Osteoblast (primary cell): ENCODE measurements at regions not wholly inside any gene's neighbourhood (a gene's known extent, or its start where the extent isn't known, plus 50 kb on each side); places are given as distances from the start of the nearest gene placed in this dataset.
"Not testable (repeated sequence)": the region's sequence is repeated elsewhere in the genome, so short reads cannot be mapped to it uniquely, and the experiment has no call there.

Experiments
- DNase-seq: peaks from one replicate; pipeline ENCODE4 v3.0.0; 2011; ENCODE audit warnings: low spot score, mixed read lengths; ENCODE audit not compliant: insufficient read length; ENCODE audit errors: missing footprints
- H2AFZ ChIP-seq: 2 replicates; pipeline ENCODE4 v1.6.0; 2011; ENCODE audit warnings: mild to moderate bottlenecking, low read length
- H3K27ac ChIP-seq: 2 replicates; pipeline ENCODE4 v1.5.1; 2011; ENCODE audit warnings: mild to moderate bottlenecking, low read depth, low read length, moderate library complexity
- H3K27me3 ChIP-seq: 2 replicates; pipeline ENCODE4 v1.6.0; 2012; ENCODE audit warnings: mild to moderate bottlenecking, control low read depth, inconsistent platforms, low read length, moderate library complexity; ENCODE audit not compliant: insufficient read depth
- H3K36me3 ChIP-seq: 2 replicates; pipeline ENCODE4 v1.5.1; 2011; ENCODE audit warnings: mild to moderate bottlenecking, low read length, control low read depth, moderate library complexity; ENCODE audit not compliant: insufficient read depth
- H3K4me1 ChIP-seq: 2 replicates; pipeline ENCODE4 v1.5.1; 2011; ENCODE audit warnings: mild to moderate bottlenecking, low read length, control low read depth, moderate library complexity; ENCODE audit not compliant: insufficient read depth
- H3K4me2 ChIP-seq: 2 replicates; pipeline ENCODE4 v1.6.0; 2011; ENCODE audit warnings: mild to moderate bottlenecking, low read length; ENCODE audit not compliant: insufficient read depth
- H3K4me3 ChIP-seq: fragments of 200-600 bp; sonication (generic); 3 replicates; pipeline ENCODE4 v1.5.1; 2012; ENCODE audit warnings: mild to moderate bottlenecking, low read length, inconsistent platforms; ENCODE audit not compliant: insufficient read depth
- H3K79me2 ChIP-seq: 2 replicates; pipeline ENCODE4 v1.6.0; 2012; ENCODE audit warnings: mild to moderate bottlenecking, low read length, control low read depth, inconsistent platforms; ENCODE audit not compliant: insufficient read depth
- H3K9me3 ChIP-seq: 2 replicates; pipeline ENCODE4 v1.5.1; 2011; ENCODE audit warnings: low read depth, low read length, control low read depth
- H4K20me1 ChIP-seq: 2 replicates; pipeline ENCODE4 v1.6.0; 2012; ENCODE audit warnings: mild to moderate bottlenecking, low read length, control low read depth; ENCODE audit not compliant: insufficient read depth
- CTCF ChIP-seq: IDR thresholded peaks from 2 replicates; pipeline ENCODE4 v1.5.1; 2011; ENCODE audit warnings: mild to moderate bottlenecking, low read depth, low read length, moderate library complexity; ENCODE audit errors: extremely low read depth

GRCh38 chr13:57878291-57878690, 246.7 kb downstream of the PCDH17 start:
- H3K4me3 ChIP-seq = no peak overlapping the region
- H3K4me1 ChIP-seq = no peaks in the 10 kb centered on the region
- no peaks in the 10 kb centered on the region for H3K36me3 ChIP-seq
- no peaks in the 10 kb centered on the region for H4K20me1 ChIP-seq
- H3K9me3 ChIP-seq = peaks cover 13% of the 10 kb centered on the region
- no peaks in the 10 kb centered on the region for H3K79me2 ChIP-seq
- H3K27me3 ChIP-seq = no peaks in the 10 kb centered on the region
- no peak overlapping the region for H2AFZ ChIP-seq
- TF ChIP-seq CTCF = no peak
- no peak overlapping the region for H3K4me2 ChIP-seq
- no peak overlapping the region for H3K27ac ChIP-seq
- DNase-seq = no peak

- Histone ChIP-seq H3K27me3 (no peaks in the 10 kb centered on the region), H3K9me3 (peaks cover 2% of the 10 kb centered on the region), H3K36me3 (no peaks in the 10 kb centered on the region), H3K4me3 (no peak overlapping the region), H3K27ac (no peak overlapping the region), H2AFZ (no peak overlapping the region), H4K20me1 (no peaks in the 10 kb centered on the region), H3K79me2 (no peaks in the 10 kb centered on the region), H3K4me1 (no peaks in the 10 kb centered on the region), H3K4me2 (no peak overlapping the region)
- no peak for TF ChIP-seq CTCF
- no peak for DNase-seq
Observed at GRCh38 chr13:57897225-57897624, 265.7 kb downstream of the PCDH17 start.

GRCh38 chr13:57899096-57899495, 267.6 kb downstream of the PCDH17 start:
- H3K79me2 ChIP-seq = no peaks in the 10 kb centered on the region
- no peaks in the 10 kb centered on the region for H3K36me3 ChIP-seq
- H2AFZ ChIP-seq = no peak overlapping the region
- H3K27me3 ChIP-seq = no peaks in the 10 kb centered on the region
- H3K27ac ChIP-seq = no peak overlapping the region
- no peak overlapping the region for H3K4me2 ChIP-seq
- no peak for DNase-seq
- H3K9me3 ChIP-seq = peaks cover 2% of the 10 kb centered on the region
- H3K4me1 ChIP-seq = no peaks in the 10 kb centered on the region
- TF ChIP-seq CTCF = no peak
- no peaks in the 10 kb centered on the region for H4K20me1 ChIP-seq
- no peak overlapping the region for H3K4me3 ChIP-seq

- H3K79me2 ChIP-seq, H3K9me3 ChIP-seq, H3K4me2 ChIP-seq, H3K27ac ChIP-seq, H2AFZ ChIP-seq, H3K4me1 ChIP-seq, H3K36me3 ChIP-seq, DNase-seq, H3K27me3 ChIP-seq, H3K4me3 ChIP-seq, H4K20me1 ChIP-seq: not testable (repeated sequence)
Observed at GRCh38 chr13:57909833-57910232, 278.3 kb downstream of the PCDH17 start.

- H3K27ac ChIP-seq = no peak overlapping the region
- H3K27me3 ChIP-seq = no peaks in the 10 kb centered on the region
- no peaks in the 10 kb centered on the region for H3K36me3 ChIP-seq
- no peak for TF ChIP-seq CTCF
- no peaks in the 10 kb centered on the region for H3K4me1 ChIP-seq
- no peak overlapping the region for H2AFZ ChIP-seq
- H3K9me3 ChIP-seq = no peaks in the 10 kb centered on the region
- no peak for DNase-seq
- H3K79me2 ChIP-seq = no peaks in the 10 kb centered on the region
- no peak overlapping the region for H3K4me2 ChIP-seq
- no peak overlapping the region for H3K4me3 ChIP-seq
- H4K20me1 ChIP-seq = no peaks in the 10 kb centered on the region
Observed at GRCh38 chr13:57918086-57918485, 286.5 kb downstream of the PCDH17 start.
